ENCODE measurements at regions not wholly inside any gene's neighbourhood (a gene's known extent, or its start where the extent isn't known, plus 50 kb on each side); places are given as distances from the start of the nearest gene placed in this dataset.
"Not testable (repeated sequence)": the region's sequence is repeated elsewhere in the genome, so short reads cannot be mapped to it uniquely, and the experiment has no call there.

GRCh38 chr14:46147452-46147851, 504.1 kb downstream of the RPL10L start:
- Histone ChIP-seq H3K4me1 (ENCODE audit: insufficient read depth, low read length) (peaks cover 4% of the 10 kb centered on the region), H3K4me3 (ENCODE audit: low read length) (no peak overlapping the region), H3K9me3 (ENCODE audit: low read length) (no peaks in the 10 kb centered on the region), H3K27me3 (ENCODE audit: insufficient read depth, low read length) (no peaks in the 10 kb centered on the region), H2AFZ (ENCODE audit: low read depth, low read length) (no peak overlapping the region), H3K36me3 (ENCODE audit: insufficient read depth, low read length) (no peaks in the 10 kb centered on the region)

GRCh38 chr14:46147024-46147423, 504.6 kb downstream of the RPL10L start:
- Histone ChIP-seq H3K9me3 (ENCODE audit: low read length) (no peaks in the 10 kb centered on the region), H3K36me3 (ENCODE audit: insufficient read depth, low read length) (no peaks in the 10 kb centered on the region)

GRCh38 chr14:46140445-46140844, 511.1 kb downstream of the RPL10L start:
- no peak overlapping the region for H2AFZ ChIP-seq (ENCODE audit: low read depth, low read length)
- no peak overlapping the region for H3K4me3 ChIP-seq (ENCODE audit: low read length)
- no peaks in the 10 kb centered on the region for H3K27me3 ChIP-seq (ENCODE audit: insufficient read depth, low read length)
- peaks cover 16% of the 10 kb centered on the region for H3K4me1 ChIP-seq (ENCODE audit: insufficient read depth, low read length)
- H3K9me3 ChIP-seq (ENCODE audit: low read length): no peaks in the 10 kb centered on the region
- no peaks in the 10 kb centered on the region for H3K36me3 ChIP-seq (ENCODE audit: insufficient read depth, low read length)

More at GRCh38 chr14:46147024-46147423, 504.6 kb downstream of the RPL10L start:
- H3K4me3 ChIP-seq (ENCODE audit: low read length): no peak overlapping the region
- no peak overlapping the region for H2AFZ ChIP-seq (ENCODE audit: low read depth, low read length)
- H3K4me1 ChIP-seq (ENCODE audit: insufficient read depth, low read length): peaks cover 4% of the 10 kb centered on the region
- H3K27me3 ChIP-seq (ENCODE audit: insufficient read depth, low read length): no peaks in the 10 kb centered on the region

GRCh38 chr14:46139649-46140048, 511.9 kb downstream of the RPL10L start:
- H3K27me3 ChIP-seq (ENCODE audit: insufficient read depth, low read length): no peaks in the 10 kb centered on the region
- H3K9me3 ChIP-seq (ENCODE audit: low read length): no peaks in the 10 kb centered on the region
- no peaks in the 10 kb centered on the region for H3K36me3 ChIP-seq (ENCODE audit: insufficient read depth, low read length)
- no peak overlapping the region for H3K4me3 ChIP-seq (ENCODE audit: low read length)
- H2AFZ ChIP-seq (ENCODE audit: low read depth, low read length): no peak overlapping the region
- H3K4me1 ChIP-seq (ENCODE audit: insufficient read depth, low read length): peaks cover 16% of the 10 kb centered on the region

GRCh38 chr14:46137786-46138185, 513.8 kb downstream of the RPL10L start:
- H3K36me3 ChIP-seq (ENCODE audit: insufficient read depth, low read length): no peaks in the 10 kb centered on the region
- no peak overlapping the region for H2AFZ ChIP-seq (ENCODE audit: low read depth, low read length)
- H3K4me3 ChIP-seq (ENCODE audit: low read length): no peak overlapping the region
- peaks cover 16% of the 10 kb centered on the region for H3K4me1 ChIP-seq (ENCODE audit: insufficient read depth, low read length)
- H3K27me3 ChIP-seq (ENCODE audit: insufficient read depth, low read length): no peaks in the 10 kb centered on the region
- H3K9me3 ChIP-seq (ENCODE audit: low read length): no peaks in the 10 kb centered on the region

- Histone ChIP-seq H3K9me3 (ENCODE audit: low read length) (no peaks in the 10 kb centered on the region), H3K36me3 (ENCODE audit: insufficient read depth, low read length) (no peaks in the 10 kb centered on the region), H3K4me3 (ENCODE audit: low read length) (no peak overlapping the region), H3K27me3 (ENCODE audit: insufficient read depth, low read length) (no peaks in the 10 kb centered on the region), H3K4me1 (ENCODE audit: insufficient read depth, low read length) (peaks cover 16% of the 10 kb centered on the region), H2AFZ (ENCODE audit: low read depth, low read length) (no peak overlapping the region)
These were observed 515.1 kb downstream of the RPL10L start for GRCh38 chr14:46136456-46136855.

DNA sequence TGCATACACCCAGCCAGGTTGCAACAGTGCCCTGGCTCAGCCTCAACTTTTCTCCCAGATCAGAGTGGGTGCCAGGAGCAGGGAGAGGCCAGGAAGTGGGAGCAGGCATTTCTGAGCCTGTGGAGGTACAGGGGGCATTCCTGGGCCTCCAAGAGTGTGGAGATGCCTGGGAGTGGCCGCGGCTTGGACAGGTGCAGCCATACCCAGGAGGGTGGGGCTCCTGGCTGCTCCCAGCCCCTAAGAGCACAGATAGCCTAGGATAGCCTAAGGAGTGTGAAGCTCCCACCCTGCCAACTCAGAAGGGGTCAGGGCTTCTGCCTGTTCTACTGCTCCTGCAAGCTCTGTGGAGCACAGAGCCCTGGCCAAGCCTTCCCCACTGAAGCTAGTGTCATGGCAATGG, 543.4 kb downstream of the RPL10L start:
- no peak overlapping the region for H3K4me3 ChIP-seq (ENCODE audit: low read length)
- no peaks in the 10 kb centered on the region for H3K4me1 ChIP-seq (ENCODE audit: insufficient read depth, low read length)
- no peak overlapping the region for H2AFZ ChIP-seq (ENCODE audit: low read depth, low read length)
- H3K36me3 ChIP-seq (ENCODE audit: insufficient read depth, low read length): no peaks in the 10 kb centered on the region
- H3K9me3 ChIP-seq (ENCODE audit: low read length): peaks cover 4% of the 10 kb centered on the region
- no peaks in the 10 kb centered on the region for H3K27me3 ChIP-seq (ENCODE audit: insufficient read depth, low read length)

GRCh38 chr14:46100901-46101300, 550.7 kb downstream of the RPL10L start:
- H3K4me1 ChIP-seq (ENCODE audit: insufficient read depth, low read length); H3K4me3 ChIP-seq (ENCODE audit: low read length); H3K27me3 ChIP-seq (ENCODE audit: insufficient read depth, low read length); H2AFZ ChIP-seq (ENCODE audit: low read depth, low read length); H3K9me3 ChIP-seq (ENCODE audit: low read length); H3K36me3 ChIP-seq (ENCODE audit: insufficient read depth, low read length): not testable (repeated sequence)

- Histone ChIP-seq H3K4me3 (ENCODE audit: low read length) (no peak overlapping the region), H3K4me1 (ENCODE audit: insufficient read depth, low read length) (peaks cover 6% of the 10 kb centered on the region), H3K36me3 (ENCODE audit: insufficient read depth, low read length) (no peaks in the 10 kb centered on the region), H3K27me3 (ENCODE audit: insufficient read depth, low read length) (no peaks in the 10 kb centered on the region), H2AFZ (ENCODE audit: low read depth, low read length) (no peak overlapping the region), H3K9me3 (ENCODE audit: low read length) (no peaks in the 10 kb centered on the region)
These were observed 559.8 kb downstream of the RPL10L start for GRCh38 chr14:46091819-46092218.

GRCh38 chr14:46087604-46088003, 564.0 kb downstream of the RPL10L start:
- Histone ChIP-seq H3K9me3 (ENCODE audit: low read length) (no peaks in the 10 kb centered on the region), H3K4me3 (ENCODE audit: low read length) (no peak overlapping the region), H2AFZ (ENCODE audit: low read depth, low read length) (no peak overlapping the region), H3K4me1 (ENCODE audit: insufficient read depth, low read length) (no peaks in the 10 kb centered on the region), H3K27me3 (ENCODE audit: insufficient read depth, low read length) (no peaks in the 10 kb centered on the region), H3K36me3 (ENCODE audit: insufficient read depth, low read length) (no peaks in the 10 kb centered on the region)

DNA sequence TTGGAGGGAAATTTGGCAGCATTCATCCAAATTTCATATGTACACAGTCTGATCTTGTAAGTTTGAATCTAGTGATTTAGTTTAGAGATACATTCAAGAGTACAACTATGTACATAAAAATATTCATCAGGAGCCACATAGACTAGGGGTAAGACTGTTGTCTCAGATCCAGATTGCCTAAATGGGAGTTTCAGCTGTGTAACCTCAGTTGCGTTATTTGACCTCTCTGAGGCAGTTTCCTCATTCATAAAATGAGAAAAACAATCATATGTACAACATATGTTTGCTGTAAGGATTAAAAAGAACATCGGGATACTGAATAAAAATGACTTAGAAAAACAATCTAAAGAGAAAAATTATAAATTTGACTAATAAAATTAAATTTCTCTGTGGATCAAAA, 577.5 kb downstream of the RPL10L start:
- H2AFZ ChIP-seq (ENCODE audit: low read depth, low read length): no peak overlapping the region
- H3K4me3 ChIP-seq (ENCODE audit: low read length): no peak overlapping the region
- H3K9me3 ChIP-seq (ENCODE audit: low read length): no peaks in the 10 kb centered on the region
- H3K4me1 ChIP-seq (ENCODE audit: insufficient read depth, low read length): no peaks in the 10 kb centered on the region
- H3K27me3 ChIP-seq (ENCODE audit: insufficient read depth, low read length): no peaks in the 10 kb centered on the region
- H3K36me3 ChIP-seq (ENCODE audit: insufficient read depth, low read length): no peaks in the 10 kb centered on the region

DNA sequence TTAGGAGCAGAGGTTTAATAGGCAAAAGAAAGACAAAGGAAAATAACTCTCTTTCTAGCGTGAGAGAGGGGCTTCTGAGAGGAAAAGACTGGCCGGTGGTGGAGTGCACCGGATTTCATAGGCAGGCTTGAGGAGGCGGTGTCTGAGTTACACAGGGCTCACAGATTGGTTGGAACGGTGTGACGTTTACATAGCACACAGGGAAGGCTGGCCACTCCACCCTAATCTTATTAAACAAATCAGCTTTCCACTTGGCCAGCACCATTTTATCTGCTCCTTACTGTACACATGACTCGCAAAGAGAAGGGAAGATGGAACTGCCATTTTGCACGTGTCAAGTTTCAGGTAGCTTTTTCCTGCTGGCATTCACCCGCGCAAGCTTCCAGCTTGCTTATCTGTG, 587.7 kb downstream of the RPL10L start:
- no peaks in the 10 kb centered on the region for H3K27me3 ChIP-seq (ENCODE audit: insufficient read depth, low read length)
- H3K4me1 ChIP-seq (ENCODE audit: insufficient read depth, low read length): no peaks in the 10 kb centered on the region
- H3K9me3 ChIP-seq (ENCODE audit: low read length): no peaks in the 10 kb centered on the region
- H3K36me3 ChIP-seq (ENCODE audit: insufficient read depth, low read length): no peaks in the 10 kb centered on the region
- no peak overlapping the region for H3K4me3 ChIP-seq (ENCODE audit: low read length)
- H2AFZ ChIP-seq (ENCODE audit: low read depth, low read length): no peak overlapping the region

DNA sequence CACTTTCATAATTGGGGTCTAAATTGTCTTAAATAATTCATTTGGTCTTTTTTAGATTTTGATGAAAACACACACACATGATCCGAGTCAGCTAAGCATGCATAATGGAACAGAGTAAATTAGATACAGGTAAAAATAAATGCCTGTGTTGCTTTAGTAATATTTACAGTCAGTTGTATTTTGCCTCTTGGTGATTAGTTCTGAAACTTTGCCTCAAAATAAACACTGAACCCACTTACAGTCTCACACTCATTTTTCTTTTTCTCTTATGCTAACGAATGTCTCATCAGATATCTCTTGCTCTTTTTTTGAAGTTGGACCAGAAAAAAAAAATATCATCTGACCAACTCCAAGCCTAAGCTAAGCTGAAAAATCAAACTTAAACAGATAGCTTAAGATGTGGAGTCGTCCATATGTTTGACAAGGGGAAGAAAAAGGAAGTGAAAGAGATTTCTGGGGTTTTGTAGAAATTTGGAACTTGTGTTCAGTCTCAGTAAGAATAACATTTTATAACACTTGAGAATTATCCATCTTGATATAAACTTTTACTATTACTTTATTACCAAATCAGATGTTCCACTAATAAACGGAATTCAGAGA, 592.5 kb downstream of the RPL10L start:
- no peak overlapping the region for H3K4me3 ChIP-seq (ENCODE audit: low read length)
- H3K36me3 ChIP-seq (ENCODE audit: insufficient read depth, low read length): no peaks in the 10 kb centered on the region
- H3K4me1 ChIP-seq (ENCODE audit: insufficient read depth, low read length): no peaks in the 10 kb centered on the region
- no peaks in the 10 kb centered on the region for H3K27me3 ChIP-seq (ENCODE audit: insufficient read depth, low read length)
- no peaks in the 10 kb centered on the region for H3K9me3 ChIP-seq (ENCODE audit: low read length)
- no peak overlapping the region for H2AFZ ChIP-seq (ENCODE audit: low read depth, low read length)

- Histone ChIP-seq H2AFZ (ENCODE audit: low read depth, low read length) (no peak overlapping the region), H3K27me3 (ENCODE audit: insufficient read depth, low read length) (no peaks in the 10 kb centered on the region), H3K4me1 (ENCODE audit: insufficient read depth, low read length) (no peaks in the 10 kb centered on the region), H3K9me3 (ENCODE audit: low read length) (no peaks in the 10 kb centered on the region), H3K4me3 (ENCODE audit: low read length) (no peak overlapping the region), H3K36me3 (ENCODE audit: insufficient read depth, low read length) (no peaks in the 10 kb centered on the region)
These were observed 593.8 kb downstream of the RPL10L start for GRCh38 chr14:46057799-46058198.
